ENCODE measurements at regions not wholly inside any gene's neighbourhood (a gene's known extent, or its start where the extent isn't known, plus 50 kb on each side); places are given as distances from the start of the nearest gene placed in this dataset.

DNA sequence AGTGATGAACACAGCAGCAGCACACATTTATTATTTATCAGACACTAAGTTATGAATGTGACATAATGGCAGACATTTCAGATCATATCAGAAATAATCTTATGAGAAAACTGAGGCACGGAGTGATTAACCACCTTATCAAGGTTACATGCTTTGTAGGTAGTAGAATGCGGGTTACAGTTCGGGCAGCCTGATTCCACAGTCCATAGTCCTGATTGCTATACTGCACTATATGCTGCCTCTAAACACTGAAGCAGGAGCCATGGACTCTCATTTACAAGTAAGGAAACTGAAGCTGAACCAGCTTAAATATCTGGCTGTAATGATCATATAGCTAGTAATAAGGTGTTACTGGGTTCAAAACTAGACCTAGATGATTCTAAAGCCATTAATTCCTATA lies 291.3 kb upstream of the ADAMTSL1 start:
- TF ChIP-seq POLR2A (IDR thresholded peaks at IDR 0.05), result no peak
- TF ChIP-seq, protein P1, sequence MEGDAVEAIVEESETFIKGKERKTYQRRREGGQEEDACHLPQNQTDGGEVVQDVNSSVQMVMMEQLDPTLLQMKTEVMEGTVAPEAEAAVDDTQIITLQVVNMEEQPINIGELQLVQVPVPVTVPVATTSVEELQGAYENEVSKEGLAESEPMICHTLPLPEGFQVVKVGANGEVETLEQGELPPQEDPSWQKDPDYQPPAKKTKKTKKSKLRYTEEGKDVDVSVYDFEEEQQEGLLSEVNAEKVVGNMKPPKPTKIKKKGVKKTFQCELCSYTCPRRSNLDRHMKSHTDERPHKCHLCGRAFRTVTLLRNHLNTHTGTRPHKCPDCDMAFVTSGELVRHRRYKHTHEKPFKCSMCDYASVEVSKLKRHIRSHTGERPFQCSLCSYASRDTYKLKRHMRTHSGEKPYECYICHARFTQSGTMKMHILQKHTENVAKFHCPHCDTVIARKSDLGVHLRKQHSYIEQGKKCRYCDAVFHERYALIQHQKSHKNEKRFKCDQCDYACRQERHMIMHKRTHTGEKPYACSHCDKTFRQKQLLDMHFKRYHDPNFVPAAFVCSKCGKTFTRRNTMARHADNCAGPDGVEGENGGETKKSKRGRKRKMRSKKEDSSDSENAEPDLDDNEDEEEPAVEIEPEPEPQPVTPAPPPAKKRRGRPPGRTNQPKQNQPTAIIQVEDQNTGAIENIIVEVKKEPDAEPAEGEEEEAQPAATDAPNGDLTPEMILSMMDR (IDR thresholded peaks at IDR 0.05), result no peak

Data from esophagus squamous epithelium (tissue), 4 donors.